Breast epithelium (tissue), 4 donors: ENCODE measurements at regions not wholly inside any gene's neighbourhood (a gene's known extent, or its start where the extent isn't known, plus 50 kb on each side); places are given as distances from the start of the nearest gene placed in this dataset.

Experiments
- DNase-seq, 2 donors: peaks; one replicate each; pipeline ENCODE4 v3.0.0-alpha.2; 2019; ENCODE audit warnings: low spot score in 2 of 2
- H3K27ac ChIP-seq, 2 donors: fragments of 200-600 bp; sonication (generic) in 1 of 2; one replicate each; pipeline ENCODE4 v1.5.1; 2016 to 2019; ENCODE audit warnings: mild to moderate bottlenecking in 1 of 2
- H3K27me3 ChIP-seq, 2 donors: fragments of 200-600 bp; sonication (generic) in 1 of 2; one replicate each; pipeline versions ENCODE4 v1.5.1 to v1.6.0; 2017 to 2019; ENCODE audit warnings: control low read depth in 1 of 2, mild to moderate bottlenecking in 1 of 2
- H3K36me3 ChIP-seq: fragments of 200-600 bp; one replicate; pipeline ENCODE4 v1.5.1; 2019
- H3K4me1 ChIP-seq, 2 donors: fragments of 200-600 bp; sonication (generic); one replicate each; pipeline ENCODE4 v1.5.1; 2016 to 2019; ENCODE audit warnings: control low read depth in 1 of 2
- H3K4me3 ChIP-seq, 3 donors: fragments of 200-600 bp; sonication (generic); 1 replicate in 2 of 3; 2 replicates in 1 of 3; pipeline ENCODE4 v1.5.1; 2016 to 2019; ENCODE audit warnings: mild to moderate bottlenecking in 3 of 3, moderate library complexity in 2 of 3
- H3K9me3 ChIP-seq, 2 donors: fragments of 200-600 bp; sonication (generic) in 1 of 2; one replicate each; pipeline ENCODE4 v1.5.1; 2016 to 2019; ENCODE audit warnings: control low read depth in 1 of 2
- POLR2A ChIP-seq: fragments of 450-650 bp; IDR thresholded peaks from one replicate; pipeline ENCODE4 v1.6.1; 2016; ENCODE audit warnings: antibody characterized with exemption, mild to moderate bottlenecking, moderate library complexity
- POLR2AphosphoS5 ChIP-seq, 3 donors: sonication (generic); formaldehyde crosslinking; IDR thresholded peaks; one replicate each; pipeline ENCODE4 v1.6.1; 2017; ENCODE audit warnings: antibody characterized with exemption in 3 of 3
- intact Hi-C: fragments of 100-400 bp; cut with DNase I; formaldehyde crosslinking; loops from one replicate; pipeline ENCODE4 v1.15.1; 2023; ENCODE audit warnings: low total_unique reads
- TF ChIP-seq, protein P1 (sequence below), 3 donors: fragments of 450-650 bp; IDR thresholded peaks; one replicate each; pipeline ENCODE4 v1.5.1; 2016 to 2017; ENCODE audit warnings: antibody characterized with exemption in 3 of 3, mild to moderate bottlenecking in 3 of 3, moderate library complexity in 3 of 3

DNA sequence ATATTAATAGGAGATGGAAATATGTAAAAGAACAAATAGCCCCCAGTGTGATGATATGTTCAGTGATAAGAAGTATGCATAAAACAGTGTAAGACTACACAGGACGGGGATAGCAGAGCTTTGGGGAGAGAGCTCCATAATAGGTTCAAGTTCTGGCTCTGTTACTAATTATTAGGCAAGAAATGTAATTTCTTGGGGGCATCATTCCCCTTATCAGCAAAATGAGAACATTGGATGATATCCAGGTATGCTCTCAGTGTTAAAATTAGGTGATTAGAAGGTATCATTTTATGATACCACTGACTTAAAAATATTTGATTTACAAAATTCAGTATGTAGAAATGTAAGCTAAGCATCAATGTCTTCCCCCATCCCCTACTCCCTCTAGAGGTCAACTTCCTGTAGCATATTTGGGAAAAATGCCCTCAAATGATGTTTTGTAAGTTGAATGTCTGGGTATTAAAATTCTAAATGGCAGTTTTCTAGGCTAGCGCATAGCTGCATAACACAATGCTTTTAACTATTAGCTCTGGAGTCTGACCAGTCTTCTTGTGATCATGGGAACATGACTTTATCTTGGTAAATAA, 585.7 kb upstream of the CAMK1G start:
- H3K4me1 ChIP-seq = no peaks in the 10 kb centered on the region
- no peaks in the 10 kb centered on the region for H3K27me3 ChIP-seq
- no peaks in the 10 kb centered on the region for H3K9me3 ChIP-seq
- DNase-seq = no peak
- intact Hi-C loops = no loop called here
- no peak overlapping the region for H3K4me3 ChIP-seq
- H3K36me3 ChIP-seq = no peaks in the 10 kb centered on the region
- no peak for TF ChIP-seq POLR2A
- TF ChIP-seq, protein P1, sequence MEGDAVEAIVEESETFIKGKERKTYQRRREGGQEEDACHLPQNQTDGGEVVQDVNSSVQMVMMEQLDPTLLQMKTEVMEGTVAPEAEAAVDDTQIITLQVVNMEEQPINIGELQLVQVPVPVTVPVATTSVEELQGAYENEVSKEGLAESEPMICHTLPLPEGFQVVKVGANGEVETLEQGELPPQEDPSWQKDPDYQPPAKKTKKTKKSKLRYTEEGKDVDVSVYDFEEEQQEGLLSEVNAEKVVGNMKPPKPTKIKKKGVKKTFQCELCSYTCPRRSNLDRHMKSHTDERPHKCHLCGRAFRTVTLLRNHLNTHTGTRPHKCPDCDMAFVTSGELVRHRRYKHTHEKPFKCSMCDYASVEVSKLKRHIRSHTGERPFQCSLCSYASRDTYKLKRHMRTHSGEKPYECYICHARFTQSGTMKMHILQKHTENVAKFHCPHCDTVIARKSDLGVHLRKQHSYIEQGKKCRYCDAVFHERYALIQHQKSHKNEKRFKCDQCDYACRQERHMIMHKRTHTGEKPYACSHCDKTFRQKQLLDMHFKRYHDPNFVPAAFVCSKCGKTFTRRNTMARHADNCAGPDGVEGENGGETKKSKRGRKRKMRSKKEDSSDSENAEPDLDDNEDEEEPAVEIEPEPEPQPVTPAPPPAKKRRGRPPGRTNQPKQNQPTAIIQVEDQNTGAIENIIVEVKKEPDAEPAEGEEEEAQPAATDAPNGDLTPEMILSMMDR (IDR thresholded peaks at IDR 0.05) = no peak
- TF ChIP-seq POLR2AphosphoS5 (IDR thresholded peaks at IDR 0.05) = no peak
- H3K27ac ChIP-seq = no peak overlapping the region

DNA sequence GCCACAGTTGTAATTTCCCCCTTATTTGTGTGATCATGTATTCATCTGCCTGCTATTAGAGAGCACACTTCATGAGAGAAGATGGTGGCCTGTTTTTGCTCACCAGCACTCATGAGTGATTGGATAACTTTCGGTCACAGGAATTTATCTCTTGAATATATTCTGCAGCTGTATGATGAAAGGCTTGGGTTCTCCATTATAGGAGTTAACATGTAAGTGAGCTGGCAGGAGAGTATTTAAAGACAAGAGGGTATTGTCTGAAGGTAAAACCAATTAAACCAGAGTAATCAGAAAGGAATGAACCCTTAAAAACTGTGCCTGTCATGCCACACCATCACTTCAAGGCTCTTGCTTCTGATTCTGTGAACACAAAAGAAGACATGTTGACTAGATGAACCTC, 574.9 kb upstream of the CAMK1G start:
- H3K9me3 ChIP-seq = no peaks in the 10 kb centered on the region
- no peak overlapping the region for H3K27ac ChIP-seq
- H3K27me3 ChIP-seq = no peaks in the 10 kb centered on the region
- no peak for DNase-seq
- H3K36me3 ChIP-seq = no peaks in the 10 kb centered on the region
- intact Hi-C loops = no loop called here
- no peak for TF ChIP-seq POLR2AphosphoS5 (IDR thresholded peaks at IDR 0.05)
- TF ChIP-seq POLR2A = no peak
- TF ChIP-seq, protein P1 (IDR thresholded peaks at IDR 0.05) = no peak
- no peaks in the 10 kb centered on the region for H3K4me1 ChIP-seq
- no peak overlapping the region for H3K4me3 ChIP-seq

DNA sequence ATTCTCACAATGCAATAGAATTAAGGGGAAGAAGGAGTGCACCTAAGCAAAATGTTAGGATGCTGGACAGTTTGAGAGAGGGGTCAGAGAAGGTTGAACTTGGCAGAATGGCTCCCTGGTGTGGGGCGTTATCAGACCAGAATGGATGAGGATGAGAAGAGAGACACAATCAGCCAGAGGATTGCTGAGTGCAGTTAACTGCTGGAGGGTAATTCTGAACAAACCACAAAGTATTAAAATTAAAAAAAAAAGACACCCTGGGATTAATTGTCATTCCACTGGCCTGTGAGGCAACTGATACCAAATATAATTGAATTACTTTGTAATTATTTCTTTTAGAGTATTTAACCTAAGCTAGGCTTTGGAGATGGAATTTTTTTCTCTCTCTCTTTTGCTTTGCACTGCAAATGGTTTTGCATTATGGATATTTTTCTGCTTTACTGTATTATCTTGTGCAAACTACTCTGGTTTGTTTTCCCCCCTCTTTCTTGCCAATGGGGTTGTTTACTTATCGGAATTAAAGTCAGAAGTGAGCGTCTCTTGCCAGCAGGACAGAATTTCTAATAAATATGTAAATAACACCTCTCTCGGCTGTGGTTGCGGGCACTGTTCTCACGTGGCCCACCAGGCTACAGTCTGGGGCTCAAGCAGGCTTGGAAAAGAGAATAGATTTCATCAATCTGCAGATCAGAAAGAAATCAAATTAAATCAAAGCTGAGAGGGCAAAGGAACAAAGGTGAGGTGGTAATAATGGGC, 572.9 kb upstream of the CAMK1G start:
- Histone ChIP-seq H3K4me1 (no peaks in the 10 kb centered on the region), H3K27ac (no peak overlapping the region), H3K27me3 (no peaks in the 10 kb centered on the region), H3K4me3 (no peak overlapping the region), H3K9me3 (no peaks in the 10 kb centered on the region), H3K36me3 (no peaks in the 10 kb centered on the region)
- intact Hi-C loops = no loop called here
- no peak for DNase-seq
- TF ChIP-seq, protein P1 (IDR thresholded peaks at IDR 0.05) = no peak
- TF ChIP-seq POLR2AphosphoS5 (IDR thresholded peaks at IDR 0.05) (no peak), POLR2A (no peak)

DNA sequence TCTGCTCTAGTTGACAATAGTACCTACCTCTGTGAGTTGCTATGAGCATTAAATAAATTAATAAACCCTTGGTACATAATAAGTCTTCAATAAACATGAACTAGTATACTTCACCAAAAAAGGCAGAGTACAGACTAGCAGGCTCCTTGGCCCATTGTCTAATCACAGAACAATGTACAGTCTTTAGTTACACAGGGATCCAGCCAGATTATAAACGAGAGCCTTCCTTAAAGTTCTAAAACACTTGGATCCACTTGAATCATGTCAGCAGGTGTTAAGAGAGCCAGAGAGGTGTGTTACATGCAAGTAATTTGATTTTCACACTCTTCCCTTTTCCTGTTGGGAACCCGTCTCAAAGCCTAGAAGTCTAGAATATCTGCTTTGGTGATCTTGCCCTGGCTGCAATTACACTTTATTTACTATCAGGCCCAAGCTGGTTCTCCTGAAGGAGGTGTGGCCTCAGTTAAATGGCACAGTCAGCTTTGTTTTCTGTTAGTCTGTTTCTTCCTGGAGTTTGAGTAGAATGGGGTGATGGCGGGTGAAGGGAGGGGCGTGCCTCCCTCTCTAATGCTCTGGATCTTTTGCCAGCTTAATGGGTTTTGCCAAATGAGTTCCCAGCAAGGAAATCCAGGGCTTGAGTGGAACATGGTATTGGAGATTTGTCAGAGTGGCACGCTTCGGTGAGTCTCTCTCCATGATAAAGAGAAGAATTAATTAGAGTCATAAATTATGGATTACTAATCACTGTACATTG, 570.9 kb upstream of the CAMK1G start:
- Histone ChIP-seq H3K9me3 (peaks cover 0 to 4% of the 10 kb centered on the region in 2 donors), H3K27ac (no peak overlapping the region), H3K4me3 (no peak overlapping the region), H3K27me3 (no peaks in the 10 kb centered on the region), H3K4me1 (no peaks in the 10 kb centered on the region), H3K36me3 (no peaks in the 10 kb centered on the region)
- no peak for TF ChIP-seq POLR2A
- TF ChIP-seq, protein P1 (IDR thresholded peaks at IDR 0.05) = no peak
- no peak for TF ChIP-seq POLR2AphosphoS5 (IDR thresholded peaks at IDR 0.05)
- intact Hi-C loops = no loop called here
- DNase-seq = no peak

DNA sequence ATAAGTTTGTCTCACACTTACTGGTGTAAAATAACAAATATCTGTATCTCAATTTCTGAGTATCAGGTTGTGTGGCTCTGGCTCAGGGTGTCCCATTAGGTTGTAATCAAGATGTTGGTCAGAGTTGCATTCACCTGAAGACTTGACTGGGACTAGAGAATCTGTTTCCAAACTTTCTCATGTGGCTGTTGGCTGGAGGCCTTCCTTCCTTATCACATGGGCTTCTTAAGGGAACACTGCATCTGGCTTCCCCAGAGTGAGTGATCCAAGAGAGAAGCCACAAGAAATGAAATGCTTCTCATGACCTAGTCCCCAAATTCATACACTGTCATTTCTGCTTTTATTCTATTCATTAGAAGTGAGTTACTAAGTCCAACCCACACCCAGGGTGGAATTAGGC, 568.4 kb upstream of the CAMK1G start:
- Histone ChIP-seq H3K4me1 (no peaks in the 10 kb centered on the region), H3K9me3 (peaks cover 0 to 14% of the 10 kb centered on the region in 2 donors), H3K27ac (no peak overlapping the region), H3K27me3 (no peaks in the 10 kb centered on the region), H3K4me3 (no peak overlapping the region), H3K36me3 (no peaks in the 10 kb centered on the region)
- intact Hi-C loops = no loop called here
- no peak for DNase-seq
- TF ChIP-seq POLR2AphosphoS5 (IDR thresholded peaks at IDR 0.05) (no peak), POLR2A (no peak)
- TF ChIP-seq, protein P1 (IDR thresholded peaks at IDR 0.05) = no peak
